ENCODE measurements at regions not wholly inside any gene's neighbourhood (a gene's known extent, or its start where the extent isn't known, plus 50 kb on each side); places are given as distances from the start of the nearest gene placed in this dataset.

GRCh38 chr15:98120561-98120960 lies 160.1 kb downstream of the ARRDC4 start:
- no peak for TF ChIP-seq ZFX (IDR thresholded peaks at IDR 0.05)
- TF ChIP-seq CTCF (conservative IDR thresholded peaks at IDR 0.05): no peak
- H3K27ac ChIP-seq: no peak overlapping the region

GRCh38 chr15:98121536-98121935 lies 161.0 kb downstream of the ARRDC4 start:
- H3K27ac ChIP-seq: no peak overlapping the region
- TF ChIP-seq ZFX (IDR thresholded peaks at IDR 0.05): no peak
- TF ChIP-seq CTCF (conservative IDR thresholded peaks at IDR 0.05): no peak

- no peak overlapping the region for H3K27ac ChIP-seq
- TF ChIP-seq CTCF (conservative IDR thresholded peaks at IDR 0.05) (no peak), ZFX (IDR thresholded peaks at IDR 0.05) (no peak)
These were observed 161.5 kb downstream of the ARRDC4 start for GRCh38 chr15:98121957-98122356.

GRCh38 chr15:98123297-98123696 lies 162.8 kb downstream of the ARRDC4 start:
- H3K27ac ChIP-seq: no peak overlapping the region
- no peak for TF ChIP-seq CTCF (conservative IDR thresholded peaks at IDR 0.05)
- no peak for TF ChIP-seq ZFX (IDR thresholded peaks at IDR 0.05)

- H3K27ac ChIP-seq: no peak overlapping the region
- TF ChIP-seq CTCF (conservative IDR thresholded peaks at IDR 0.05) (no peak), ZFX (IDR thresholded peaks at IDR 0.05) (no peak)
These were observed 163.3 kb downstream of the ARRDC4 start for GRCh38 chr15:98123834-98124233.

GRCh38 chr15:98124581-98124980 lies 164.1 kb downstream of the ARRDC4 start:
- no peak overlapping the region for H3K27ac ChIP-seq
- TF ChIP-seq ZFX (IDR thresholded peaks at IDR 0.05) (no peak), CTCF (conservative IDR thresholded peaks at IDR 0.05) (no peak)

GRCh38 chr15:98126326-98127085 lies 166.0 kb downstream of the ARRDC4 start:
- TF ChIP-seq ZFX (IDR thresholded peaks at IDR 0.05) (no peak), CTCF (conservative IDR thresholded peaks at IDR 0.05) (no peak)
- no peak overlapping the region for H3K27ac ChIP-seq
